ENCODE measurements at regions not wholly inside any gene's neighbourhood (a gene's known extent, or its start where the extent isn't known, plus 50 kb on each side); places are given as distances from the start of the nearest gene placed in this dataset.

DNA sequence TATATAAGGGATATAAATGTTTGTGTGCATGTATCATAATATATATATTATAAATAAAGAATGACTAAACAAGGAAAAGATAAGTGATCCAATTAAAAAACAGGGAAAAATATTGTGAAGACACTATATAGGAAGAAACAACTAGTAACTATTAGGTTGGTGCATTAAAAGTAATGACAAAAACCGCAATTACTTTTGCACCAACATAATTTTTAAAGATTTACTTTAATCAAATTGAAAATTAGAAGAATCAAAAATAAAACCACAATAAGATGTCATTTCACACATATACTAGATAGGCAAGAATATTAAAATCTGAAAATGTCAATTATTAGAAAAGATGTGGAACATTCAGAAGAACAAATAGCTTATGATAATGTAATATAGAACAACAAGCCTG, 595.9 kb downstream of the KCNJ3 start:
- DNase-seq (ENCODE audit: low spot score), result no peak
- TF ChIP-seq, protein P1, sequence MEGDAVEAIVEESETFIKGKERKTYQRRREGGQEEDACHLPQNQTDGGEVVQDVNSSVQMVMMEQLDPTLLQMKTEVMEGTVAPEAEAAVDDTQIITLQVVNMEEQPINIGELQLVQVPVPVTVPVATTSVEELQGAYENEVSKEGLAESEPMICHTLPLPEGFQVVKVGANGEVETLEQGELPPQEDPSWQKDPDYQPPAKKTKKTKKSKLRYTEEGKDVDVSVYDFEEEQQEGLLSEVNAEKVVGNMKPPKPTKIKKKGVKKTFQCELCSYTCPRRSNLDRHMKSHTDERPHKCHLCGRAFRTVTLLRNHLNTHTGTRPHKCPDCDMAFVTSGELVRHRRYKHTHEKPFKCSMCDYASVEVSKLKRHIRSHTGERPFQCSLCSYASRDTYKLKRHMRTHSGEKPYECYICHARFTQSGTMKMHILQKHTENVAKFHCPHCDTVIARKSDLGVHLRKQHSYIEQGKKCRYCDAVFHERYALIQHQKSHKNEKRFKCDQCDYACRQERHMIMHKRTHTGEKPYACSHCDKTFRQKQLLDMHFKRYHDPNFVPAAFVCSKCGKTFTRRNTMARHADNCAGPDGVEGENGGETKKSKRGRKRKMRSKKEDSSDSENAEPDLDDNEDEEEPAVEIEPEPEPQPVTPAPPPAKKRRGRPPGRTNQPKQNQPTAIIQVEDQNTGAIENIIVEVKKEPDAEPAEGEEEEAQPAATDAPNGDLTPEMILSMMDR (IDR thresholded peaks at IDR 0.05; ENCODE audit: borderline replicate concordance, control extremely low read depth, extremely low read depth, insufficient read depth, missing control alignments), result no peak
- in situ Hi-C loops (cut with MboI; ENCODE audit: low sequenced_read_pairs, unreplicated experiment), result no loop called here

- in situ Hi-C loops (cut with MboI; ENCODE audit: low sequenced_read_pairs, unreplicated experiment), result no loop called here
- DNase-seq (ENCODE audit: low spot score), result no peak
- TF ChIP-seq, protein P1 (IDR thresholded peaks at IDR 0.05; ENCODE audit: borderline replicate concordance, control extremely low read depth, extremely low read depth, insufficient read depth, missing control alignments), result no peak
Measured at GRCh38 chr2:155281907-155282306, 583.4 kb downstream of the KCNJ3 start.

DNA sequence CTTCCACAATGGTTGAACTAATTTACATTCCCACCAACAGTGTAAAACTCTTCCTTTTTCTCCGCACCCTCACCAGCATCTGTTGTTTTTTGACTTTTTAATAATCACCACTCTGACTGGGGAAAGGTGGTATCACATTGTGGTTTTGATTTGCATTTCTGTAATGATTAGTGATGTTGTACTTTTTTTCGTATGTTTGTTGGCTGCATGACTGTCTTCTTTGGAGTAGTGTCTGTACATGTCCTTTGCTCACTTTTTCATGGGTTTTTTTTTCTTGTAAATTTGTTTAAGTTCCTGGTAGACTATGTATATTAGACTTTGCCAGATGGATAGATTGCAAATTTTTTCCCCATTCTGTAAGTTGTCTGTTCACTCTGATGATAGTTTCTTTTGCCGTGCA, 574.8 kb downstream of the KCNJ3 start:
- no peak for DNase-seq (ENCODE audit: low spot score)
- in situ Hi-C loops (cut with MboI; ENCODE audit: low sequenced_read_pairs, unreplicated experiment), result no loop called here
- TF ChIP-seq, protein P1 (IDR thresholded peaks at IDR 0.05; ENCODE audit: borderline replicate concordance, control extremely low read depth, extremely low read depth, insufficient read depth, missing control alignments), result no peak

- in situ Hi-C loops (cut with MboI; ENCODE audit: low sequenced_read_pairs, unreplicated experiment), result no loop called here
- TF ChIP-seq, protein P1 (IDR thresholded peaks at IDR 0.05; ENCODE audit: borderline replicate concordance, control extremely low read depth, extremely low read depth, insufficient read depth, missing control alignments), result no peak
- DNase-seq (ENCODE audit: low spot score), result no peak
Measured at GRCh38 chr2:155266583-155266982, 568.1 kb downstream of the KCNJ3 start.

GRCh38 chr2:155266109-155266508, 567.6 kb downstream of the KCNJ3 start:
- TF ChIP-seq, protein P1 (IDR thresholded peaks at IDR 0.05; ENCODE audit: borderline replicate concordance, control extremely low read depth, extremely low read depth, insufficient read depth, missing control alignments), result no peak
- no peak for DNase-seq (ENCODE audit: low spot score)
- in situ Hi-C loops (cut with MboI; ENCODE audit: low sequenced_read_pairs, unreplicated experiment), result no loop called here

GRCh38 chr2:155256803-155257202, 558.3 kb downstream of the KCNJ3 start:
- TF ChIP-seq, protein P1 (IDR thresholded peaks at IDR 0.05; ENCODE audit: borderline replicate concordance, control extremely low read depth, extremely low read depth, insufficient read depth, missing control alignments), result no peak
- no peak for DNase-seq (ENCODE audit: low spot score)

DNA sequence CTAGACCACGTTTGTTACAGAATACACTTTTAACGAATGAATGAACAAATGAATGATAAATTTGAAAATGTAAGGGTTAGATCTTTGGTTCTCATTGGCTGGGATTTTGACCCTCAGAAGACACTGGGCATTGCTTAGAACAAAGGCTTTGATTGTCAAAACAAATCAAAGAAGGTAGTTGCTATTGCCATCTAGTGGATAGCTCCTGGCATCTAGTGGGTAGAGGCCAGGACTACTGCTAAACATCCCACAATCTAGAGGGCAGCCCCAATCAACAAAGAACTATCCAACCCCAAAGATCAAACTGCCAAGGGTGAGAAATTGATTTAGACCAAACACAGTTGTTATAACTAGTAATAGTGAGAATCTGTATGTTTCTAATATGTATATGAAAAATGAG, 552.3 kb downstream of the KCNJ3 start:
- TF ChIP-seq, protein P1 (IDR thresholded peaks at IDR 0.05; ENCODE audit: borderline replicate concordance, control extremely low read depth, extremely low read depth, insufficient read depth, missing control alignments), result no peak
- in situ Hi-C loops (cut with MboI; ENCODE audit: low sequenced_read_pairs, unreplicated experiment), result no loop called here
- DNase-seq (ENCODE audit: low spot score), result no peak

More at GRCh38 chr2:155256803-155257202, 558.3 kb downstream of the KCNJ3 start:
- in situ Hi-C loops (cut with MboI; ENCODE audit: low sequenced_read_pairs, unreplicated experiment), result no loop called here

Measured in GM13976 (cell line).